DND-41 (cell line): ENCODE measurements at regions not wholly inside any gene's neighbourhood (a gene's known extent, or its start where the extent isn't known, plus 50 kb on each side); places are given as distances from the start of the nearest gene placed in this dataset.

ENCODE experiments used
- CTCF ChIP-seq: IDR thresholded peaks from 2 replicates; pipeline ENCODE4 v1.5.1; 2012; ENCODE audit warnings: borderline replicate concordance, low read length, moderate library complexity, mild to moderate bottlenecking; ENCODE audit not compliant: poor library complexity, severe bottlenecking; ENCODE audit errors: extremely low read depth
- EZH2 ChIP-seq: IDR thresholded peaks from 3 replicates; pipeline ENCODE4 v1.6.1; 2012; ENCODE audit warnings: borderline replicate concordance, low read depth, mild to moderate bottlenecking, moderate library complexity, low read length, inconsistent platforms; ENCODE audit not compliant: severe bottlenecking

- TF ChIP-seq CTCF, result no peak
- TF ChIP-seq EZH2, result no peak
Observed at GRCh38 chr13:60727140-60727539, 330.1 kb downstream of the TDRD3 start.
